HG03139 (cell line): ENCODE measurements at regions not wholly inside any gene's neighbourhood (a gene's known extent, or its start where the extent isn't known, plus 50 kb on each side); places are given as distances from the start of the nearest gene placed in this dataset.

Source experiments
- ATAC-seq: cut with Tn5 transposase; IDR thresholded peaks from one replicate; pipeline ENCODE4 v1.9.1; 2021; ENCODE audit not compliant: unreplicated experiment

DNA sequence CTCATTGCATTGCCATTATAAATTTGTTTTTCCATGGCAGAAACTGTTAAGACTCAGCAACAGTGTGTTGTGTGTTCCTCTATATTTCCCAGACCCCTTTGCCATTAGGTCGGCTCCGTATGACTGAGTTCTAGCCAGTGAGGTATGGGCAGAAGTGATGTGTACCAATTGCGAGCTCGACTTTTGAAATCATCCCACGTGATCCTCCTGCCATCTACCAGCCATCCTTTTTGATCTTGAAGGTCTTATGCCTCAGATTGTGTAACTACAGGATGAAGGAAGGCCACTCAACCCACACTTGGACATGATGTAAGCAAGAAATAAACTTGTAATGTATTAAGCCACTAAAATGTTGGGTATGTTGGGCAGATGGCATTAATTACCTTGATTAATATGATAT, 562.3 kb downstream of the PDCD6IP start:
- no peak for ATAC-seq

GRCh38 chr3:34361921-34362320, 563.5 kb downstream of the PDCD6IP start:
- peak; percentile 91 for ATAC-seq

DNA sequence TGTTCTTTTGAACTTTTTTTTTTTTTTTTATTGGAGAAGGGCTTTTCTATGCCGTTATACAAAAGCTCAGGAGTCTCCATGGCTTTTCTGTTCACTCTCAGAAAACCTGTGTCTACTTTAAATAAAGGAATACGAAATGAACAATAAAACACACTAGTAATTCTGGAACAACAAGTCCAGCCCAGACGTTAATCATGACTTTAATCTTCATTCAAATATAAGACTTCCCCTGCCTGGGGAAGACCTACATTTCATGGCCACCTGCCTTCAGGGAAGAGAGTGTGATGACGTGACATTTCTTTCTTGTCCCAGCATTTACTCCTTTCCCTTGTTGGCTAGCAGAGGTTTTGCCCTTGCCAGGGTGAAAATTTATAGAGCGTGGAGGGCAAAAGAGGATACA, 564.5 kb downstream of the PDCD6IP start:
- ATAC-seq: no peak

DNA sequence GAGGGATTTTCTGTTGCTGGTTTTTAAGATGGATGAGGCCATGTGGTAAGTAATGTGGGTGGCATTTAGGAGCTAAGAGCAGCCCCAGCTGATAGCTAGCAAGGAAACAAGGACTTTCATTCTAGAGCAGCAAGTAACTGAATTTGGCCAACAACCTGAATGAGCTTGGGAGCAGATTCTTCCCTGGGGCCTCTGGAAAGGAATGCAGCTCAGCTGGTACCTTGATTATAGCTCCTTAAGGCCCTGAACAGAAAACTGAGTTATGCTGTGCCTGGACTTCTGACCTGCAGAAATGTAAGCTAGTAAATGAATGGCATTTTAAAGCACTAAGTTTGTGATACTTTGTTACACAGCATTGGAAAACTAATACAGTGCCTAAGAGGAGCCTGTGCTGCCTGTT, 565.5 kb downstream of the PDCD6IP start:
- ATAC-seq: no peak

GRCh38 chr3:34364335-34364734, 565.9 kb downstream of the PDCD6IP start:
- no peak for ATAC-seq

- ATAC-seq: no peak
Observed at GRCh38 chr3:34365231-34365630, 566.8 kb downstream of the PDCD6IP start.

- no peak for ATAC-seq
Observed at GRCh38 chr3:34365771-34366170, 567.3 kb downstream of the PDCD6IP start.

DNA sequence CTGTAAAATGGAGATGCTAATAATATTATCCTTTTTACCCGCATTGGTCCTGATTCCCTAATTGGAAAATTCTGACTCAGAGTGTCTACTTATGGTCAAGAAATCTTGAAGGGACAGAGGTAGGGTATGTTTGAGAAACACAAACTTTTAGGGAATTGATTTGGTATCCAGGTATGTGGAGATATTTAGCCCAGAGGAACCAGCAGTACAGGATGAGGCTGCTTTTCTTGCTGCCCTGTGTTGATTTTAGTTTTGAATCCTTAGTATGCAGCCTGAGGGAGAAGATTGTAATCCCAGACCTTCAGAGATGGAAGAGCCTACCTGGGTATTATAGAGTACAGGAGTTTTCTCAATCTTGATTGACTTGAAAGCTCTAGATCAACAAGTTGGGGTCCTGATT, 569.1 kb downstream of the PDCD6IP start:
- no peak for ATAC-seq

- ATAC-seq: no peak
Observed at GRCh38 chr3:34374521-34374920, 576.1 kb downstream of the PDCD6IP start.

DNA sequence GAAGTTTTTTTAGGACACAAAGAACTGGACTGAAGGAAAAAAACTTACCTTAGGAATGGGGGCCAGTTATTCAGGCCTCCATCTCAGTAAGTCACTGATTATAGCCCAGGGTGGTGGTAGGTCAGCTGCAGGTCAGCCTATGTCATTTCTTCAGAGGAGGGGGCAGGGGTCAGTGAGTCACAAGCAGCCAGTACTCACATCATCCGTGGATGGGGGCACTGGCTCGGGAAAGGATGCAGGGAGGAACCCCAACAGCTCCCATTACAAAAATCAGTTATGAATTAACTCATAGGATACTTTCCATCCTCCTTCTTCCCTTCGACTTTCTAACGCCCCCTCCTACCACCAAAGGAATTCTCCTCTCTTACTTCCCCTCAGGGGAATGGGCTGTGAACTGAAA, 578.3 kb downstream of the PDCD6IP start:
- ATAC-seq: no peak

GRCh38 chr3:34377961-34378360, 579.5 kb downstream of the PDCD6IP start:
- no peak for ATAC-seq

DNA sequence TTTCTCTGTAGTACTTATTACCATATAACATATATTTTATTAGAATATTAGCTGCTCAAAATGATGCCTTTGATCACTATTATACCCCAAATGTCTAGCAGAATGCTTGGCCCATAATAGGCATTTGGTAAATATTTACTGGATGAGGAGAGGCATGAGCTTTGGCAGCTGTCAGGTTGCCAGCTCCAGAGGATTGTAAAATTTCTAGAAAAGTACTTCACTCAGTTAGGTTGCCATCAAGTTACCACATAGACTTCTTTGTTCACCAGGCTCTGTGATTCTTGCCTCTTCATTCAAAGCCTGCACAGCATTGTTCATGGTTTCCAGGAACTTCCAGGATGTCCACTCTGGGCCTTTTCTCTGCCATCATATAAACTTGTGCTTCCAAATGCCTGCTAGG, 582.8 kb downstream of the PDCD6IP start:
- ATAC-seq: no peak

DNA sequence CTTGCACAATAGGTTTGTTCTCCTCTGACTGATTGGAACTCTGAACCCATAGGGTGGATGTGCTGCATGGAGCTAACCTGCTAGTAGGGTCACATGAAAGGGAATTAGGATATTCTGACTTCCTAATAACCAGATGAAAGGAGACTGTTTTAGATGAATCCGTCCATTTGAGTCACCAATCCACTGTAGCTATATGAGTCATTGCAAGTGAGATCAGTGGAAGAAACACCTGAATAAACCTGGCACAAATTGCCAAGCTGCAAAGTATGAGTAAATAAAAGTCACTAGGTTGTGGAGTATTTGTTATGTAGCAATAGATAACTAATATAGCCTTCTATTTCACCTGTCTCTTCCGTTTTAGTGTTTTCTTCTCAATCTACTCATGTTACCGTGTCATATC, 584.4 kb downstream of the PDCD6IP start:
- ATAC-seq: no peak

DNA sequence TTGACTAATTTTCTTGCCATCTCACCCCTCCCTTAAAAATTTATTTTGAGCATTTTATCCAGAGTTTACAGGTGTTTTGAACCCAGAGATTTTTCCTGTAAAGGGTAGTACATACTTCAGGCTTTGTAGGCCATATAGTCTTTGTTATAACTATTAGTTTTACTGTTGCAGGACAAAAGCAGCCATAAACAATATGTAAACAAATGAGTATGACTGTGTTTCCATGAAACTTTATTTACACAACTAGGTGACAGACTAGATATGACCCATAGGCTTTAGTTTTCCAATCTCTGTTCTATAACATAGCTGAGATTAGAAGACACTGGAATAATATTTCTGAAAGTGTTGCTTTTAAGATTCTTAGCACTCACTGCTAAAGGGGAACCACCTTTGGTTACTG, 587.9 kb downstream of the PDCD6IP start:
- no peak for ATAC-seq

DNA sequence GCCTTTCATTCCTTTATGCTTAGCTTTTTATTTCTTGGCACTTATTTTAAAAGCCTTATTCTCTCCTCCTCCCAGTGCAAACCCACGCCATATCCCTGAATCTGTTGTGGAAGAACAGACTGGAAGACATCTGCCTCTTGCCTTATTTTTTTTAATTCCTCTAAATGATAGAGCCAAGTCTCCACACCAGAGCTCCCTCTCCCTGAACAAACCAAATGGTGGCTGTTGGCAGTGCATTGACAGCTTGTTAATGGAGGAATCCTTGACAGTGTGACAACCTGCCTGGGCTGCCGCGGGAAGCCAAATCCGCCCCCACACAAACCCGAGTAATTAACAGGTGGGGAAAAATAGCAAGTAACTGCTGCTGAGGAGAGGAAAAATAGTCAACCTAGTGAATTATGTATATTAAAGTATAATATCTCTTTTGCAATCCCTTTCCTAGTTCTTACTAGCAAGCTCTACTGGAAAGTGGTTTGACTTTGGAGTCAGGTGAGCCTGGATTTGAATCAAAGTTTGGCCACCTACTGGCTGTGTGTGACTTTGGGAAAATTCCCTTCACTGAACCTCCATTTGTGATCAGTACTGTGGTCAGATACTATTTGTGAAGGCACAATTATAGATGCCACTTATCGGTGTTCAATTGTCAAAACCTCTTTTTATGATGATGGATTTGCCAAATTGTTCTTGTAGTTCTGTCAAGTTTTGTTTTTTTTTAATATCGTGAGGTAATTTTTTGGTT, 589.6 kb downstream of the PDCD6IP start:
- ATAC-seq: no peak

- ATAC-seq: no peak
Observed at GRCh38 chr3:34388830-34389229, 590.4 kb downstream of the PDCD6IP start.

DNA sequence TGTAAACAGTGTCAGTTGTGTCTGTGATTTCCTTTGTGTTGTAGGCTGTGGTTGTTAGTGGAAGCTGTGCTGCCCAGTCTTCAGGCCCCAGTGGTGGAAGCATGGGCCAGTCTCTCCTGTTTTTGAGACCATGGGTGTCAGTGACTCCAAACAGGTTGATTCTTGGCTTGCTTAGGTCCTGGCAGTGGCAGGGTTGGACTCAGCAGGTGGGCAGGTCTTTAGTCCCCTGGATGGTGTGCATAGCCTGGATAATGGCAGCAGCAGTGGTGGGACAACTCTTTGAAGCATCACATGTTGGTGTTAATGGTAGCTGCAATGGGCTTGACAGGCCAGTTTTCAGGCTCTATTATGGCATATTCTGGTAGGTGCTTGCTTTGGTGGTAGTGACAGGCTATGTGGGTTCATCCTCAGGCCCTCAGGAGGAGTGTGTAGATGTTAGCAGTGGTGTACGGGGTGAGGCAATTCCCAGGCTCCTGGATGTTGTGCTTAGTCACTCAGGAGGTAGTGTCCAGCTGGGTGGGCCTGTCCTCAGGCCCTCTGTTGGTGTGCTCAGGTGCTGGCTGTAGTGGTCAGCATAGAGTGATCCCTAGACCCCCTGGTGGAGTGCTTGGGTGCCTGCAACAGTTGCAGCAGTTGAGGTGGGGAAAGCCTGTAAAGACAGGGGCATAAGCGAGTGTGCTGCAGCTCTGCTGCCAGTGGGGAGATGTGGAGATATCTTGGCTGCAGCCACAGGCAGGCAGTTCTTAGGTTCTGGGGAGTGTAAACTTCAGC, 596.7 kb downstream of the PDCD6IP start:
- no peak for ATAC-seq

GRCh38 chr3:34396288-34396687, 597.9 kb downstream of the PDCD6IP start:
- no peak for ATAC-seq

GRCh38 chr3:34396956-34397355, 598.5 kb downstream of the PDCD6IP start:
- ATAC-seq: no peak

DNA sequence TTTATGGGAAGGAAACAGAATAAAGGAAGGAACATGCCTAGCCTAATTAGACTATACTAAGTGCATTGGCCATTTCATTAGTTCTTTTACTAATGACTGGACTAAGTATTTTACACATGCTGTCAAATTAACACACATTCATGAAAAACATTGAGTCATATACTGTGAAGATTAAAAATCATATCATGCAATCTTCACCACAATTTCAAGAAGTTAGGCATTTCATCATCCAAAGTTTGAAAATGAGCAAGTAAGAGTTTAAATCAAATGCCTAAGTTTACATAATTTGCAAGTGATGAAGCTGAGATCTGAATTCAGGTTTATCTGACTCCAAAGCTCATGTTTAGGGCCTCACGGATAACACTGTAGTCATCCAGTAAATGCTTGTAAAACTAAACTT, 601.0 kb downstream of the PDCD6IP start:
- no peak for ATAC-seq

DNA sequence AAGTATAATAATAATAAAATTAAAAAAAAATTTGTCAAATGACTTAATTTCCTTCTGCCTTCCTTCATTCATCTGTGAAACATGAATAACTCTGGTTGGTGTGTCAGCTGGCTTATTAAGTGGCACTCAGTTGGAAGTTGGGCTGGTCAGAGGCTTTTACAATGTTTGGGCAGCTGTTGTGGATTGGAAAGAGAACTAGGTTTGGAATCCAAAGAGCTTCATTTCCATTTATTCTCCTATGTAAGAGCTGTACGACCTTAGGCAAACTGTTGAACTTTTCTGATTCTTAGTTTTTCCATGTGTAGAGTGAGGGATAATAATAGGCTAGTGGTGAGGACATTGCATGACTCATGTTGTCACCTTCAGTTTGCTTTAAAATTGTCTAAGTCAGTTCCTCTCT, 606.7 kb downstream of the PDCD6IP start:
- no peak for ATAC-seq

DNA sequence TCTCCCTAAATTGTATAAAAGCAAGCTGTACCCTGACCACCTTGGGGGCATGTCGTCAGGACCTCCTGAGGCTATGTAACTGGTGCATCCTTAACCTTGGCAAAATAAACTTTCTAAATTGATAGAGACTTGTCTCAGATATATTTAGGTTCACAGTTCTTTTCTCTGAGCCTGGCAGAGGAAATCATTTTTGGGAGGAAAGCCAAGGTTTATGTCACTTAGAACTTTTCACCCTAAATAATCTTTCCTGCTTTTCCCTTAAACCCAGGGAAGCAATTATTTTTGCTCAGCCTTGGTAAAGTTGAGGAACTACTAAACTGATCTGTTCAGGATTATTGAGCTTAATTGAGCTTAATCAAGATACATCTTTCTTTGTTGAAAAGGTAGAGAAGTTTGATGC, 608.9 kb downstream of the PDCD6IP start:
- ATAC-seq: no peak

DNA sequence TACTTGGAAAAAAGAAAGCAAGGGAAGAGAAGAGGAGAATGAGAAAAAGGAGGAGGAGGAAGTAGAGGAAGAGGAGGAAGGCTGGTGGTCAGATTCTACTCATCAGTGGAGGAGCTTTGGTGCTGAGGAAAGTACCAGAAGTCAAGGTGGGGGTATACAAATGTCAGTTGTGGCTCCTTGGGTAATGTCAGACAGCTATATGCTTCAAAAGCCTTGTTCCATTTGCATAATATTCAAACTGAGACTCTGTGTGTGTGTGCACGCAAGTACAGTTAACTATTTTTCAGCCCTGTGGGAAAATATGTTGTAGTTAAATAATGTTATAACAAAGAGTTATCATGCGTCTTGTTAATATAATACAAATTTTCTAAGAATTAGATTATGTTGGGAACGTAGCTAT, 609.7 kb downstream of the PDCD6IP start:
- ATAC-seq: no peak
